ENCODE measurements at regions not wholly inside any gene's neighbourhood (a gene's known extent, or its start where the extent isn't known, plus 50 kb on each side); places are given as distances from the start of the nearest gene placed in this dataset.

GRCh38 chr12:107238296-107238695 lies 144.9 kb upstream of the CRY1 start:
- H3K36me3 ChIP-seq = no peaks in the 10 kb centered on the region
- WGBS = 69% methylated on average over 3 of the region's 3 CpGs
- no peak for DNase-seq (ENCODE audit: low spot score in 2 of 2)
- no peak overlapping the region for H3K27ac ChIP-seq
- H3K4me1 ChIP-seq = peaks cover 11% of the 10 kb centered on the region
- no peak overlapping the region for H3K4me3 ChIP-seq
- H3K9me3 ChIP-seq = no peaks in the 10 kb centered on the region
- TF ChIP-seq EP300 (IDR thresholded peaks at IDR 0.05) = no peak
- TF ChIP-seq POLR2AphosphoS5 (IDR thresholded peaks at IDR 0.05) = no peak
- no peak for TF ChIP-seq POLR2A (IDR thresholded peaks at IDR 0.05)
- no peak for TF ChIP-seq CTCF (IDR thresholded peaks at IDR 0.05)
- peaks cover 5% of the 10 kb centered on the region for H3K27me3 ChIP-seq

GRCh38 chr12:107241411-107241810 lies 148.1 kb upstream of the CRY1 start:
- WGBS = 41% methylated on average over 1 of the region's 1 CpG
- Histone ChIP-seq H3K27ac (no peak overlapping the region), H3K27me3 (peaks cover 7% of the 10 kb centered on the region), H3K4me1 (peaks cover 11% of the 10 kb centered on the region), H3K4me3 (no peak overlapping the region), H3K9me3 (no peaks in the 10 kb centered on the region), H3K36me3 (no peaks in the 10 kb centered on the region)
- TF ChIP-seq POLR2A (IDR thresholded peaks at IDR 0.05) (no peak), CTCF (IDR thresholded peaks at IDR 0.05) (no peak), POLR2AphosphoS5 (IDR thresholded peaks at IDR 0.05) (no peak), EP300 (IDR thresholded peaks at IDR 0.05) (no peak)
- no peak for DNase-seq (ENCODE audit: low spot score in 2 of 2)

GRCh38 chr12:107242189-107242588 lies 148.8 kb upstream of the CRY1 start:
- no peaks in the 10 kb centered on the region for H3K9me3 ChIP-seq
- WGBS = 30% methylated on average over 4 of the region's 4 CpGs
- H3K4me3 ChIP-seq = no peak overlapping the region
- H3K27ac ChIP-seq = no peak overlapping the region
- no peak for TF ChIP-seq POLR2A (IDR thresholded peaks at IDR 0.05)
- no peak for TF ChIP-seq POLR2AphosphoS5 (IDR thresholded peaks at IDR 0.05)
- no peak for TF ChIP-seq EP300 (IDR thresholded peaks at IDR 0.05)
- no peak for TF ChIP-seq CTCF (IDR thresholded peaks at IDR 0.05)
- peaks cover 10% of the 10 kb centered on the region for H3K4me1 ChIP-seq
- no peak for DNase-seq (ENCODE audit: low spot score in 2 of 2)
- no peaks in the 10 kb centered on the region for H3K36me3 ChIP-seq
- peaks cover 7% of the 10 kb centered on the region for H3K27me3 ChIP-seq

- peaks cover 7% of the 10 kb centered on the region for H3K27me3 ChIP-seq
- H3K4me1 ChIP-seq = no peaks in the 10 kb centered on the region
- no peak overlapping the region for H3K27ac ChIP-seq
- H3K4me3 ChIP-seq = no peak overlapping the region
- H3K9me3 ChIP-seq = no peaks in the 10 kb centered on the region
- DNase-seq (ENCODE audit: low spot score in 2 of 2) = no peak
- 57% methylated on average over 4 of the region's 4 CpGs for WGBS
- no peaks in the 10 kb centered on the region for H3K36me3 ChIP-seq
- no peak for TF ChIP-seq POLR2A (IDR thresholded peaks at IDR 0.05)
These were observed 150.0 kb upstream of the CRY1 start for GRCh38 chr12:107243341-107243740.

- Histone ChIP-seq H3K27me3 (peaks cover 10% of the 10 kb centered on the region), H3K36me3 (no peaks in the 10 kb centered on the region)
- 94% methylated on average over 2 of the region's 2 CpGs for WGBS
These were observed 151.2 kb upstream of the CRY1 start for GRCh38 chr12:107244584-107244983.

More at GRCh38 chr12:107244584-107244983, 151.2 kb upstream of the CRY1 start:
- TF ChIP-seq EP300 (IDR thresholded peaks at IDR 0.05) (no peak), CTCF (IDR thresholded peaks at IDR 0.05) (no peak), POLR2A (IDR thresholded peaks at IDR 0.05) (no peak), POLR2AphosphoS5 (IDR thresholded peaks at IDR 0.05) (no peak)
- no peak for DNase-seq (ENCODE audit: low spot score in 2 of 2)
- no peaks in the 10 kb centered on the region for H3K9me3 ChIP-seq
- no peak overlapping the region for H3K27ac ChIP-seq
- no peaks in the 10 kb centered on the region for H3K4me1 ChIP-seq
- no peak overlapping the region for H3K4me3 ChIP-seq
